ENCODE measurements at regions not wholly inside any gene's neighbourhood (a gene's known extent, or its start where the extent isn't known, plus 50 kb on each side); places are given as distances from the start of the nearest gene placed in this dataset.
"Not testable (repeated sequence)": the region's sequence is repeated elsewhere in the genome, so short reads cannot be mapped to it uniquely, and the experiment has no call there.

DNA sequence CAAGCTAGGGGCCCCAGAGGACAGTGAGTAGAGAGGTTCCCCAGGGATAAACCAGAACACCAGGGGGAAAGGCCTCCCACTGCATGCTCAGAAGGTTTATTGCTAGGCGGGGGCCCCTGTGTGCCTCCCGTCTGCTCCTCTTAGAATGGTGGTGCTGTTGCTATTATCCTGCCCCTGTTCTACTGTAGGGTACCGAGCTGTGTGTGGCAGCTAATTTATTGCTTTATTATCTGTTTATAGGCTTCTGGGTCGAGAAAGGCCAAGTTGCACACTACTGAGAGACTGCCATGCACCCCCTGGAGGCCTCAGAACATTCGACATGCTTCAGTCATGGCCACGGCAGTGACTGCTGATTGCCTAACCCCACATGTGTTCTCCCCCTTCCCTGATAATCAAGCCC is 373.6 kb downstream of the ANAPC1 start:
- H3K4me3 Mint-ChIP-seq; H3K9me3 Mint-ChIP-seq; POLR2A ChIA-PET; H3K27me3 Mint-ChIP-seq; intact Hi-C loops (cut with micrococcal nuclease); H3K4me1 Mint-ChIP-seq; DNase-seq; H3K36me3 Mint-ChIP-seq (ENCODE audit: low read depth); H3K27ac Mint-ChIP-seq; CTCF ChIA-PET; ATAC-seq (ENCODE audit: low read depth): not testable (repeated sequence)

DNA sequence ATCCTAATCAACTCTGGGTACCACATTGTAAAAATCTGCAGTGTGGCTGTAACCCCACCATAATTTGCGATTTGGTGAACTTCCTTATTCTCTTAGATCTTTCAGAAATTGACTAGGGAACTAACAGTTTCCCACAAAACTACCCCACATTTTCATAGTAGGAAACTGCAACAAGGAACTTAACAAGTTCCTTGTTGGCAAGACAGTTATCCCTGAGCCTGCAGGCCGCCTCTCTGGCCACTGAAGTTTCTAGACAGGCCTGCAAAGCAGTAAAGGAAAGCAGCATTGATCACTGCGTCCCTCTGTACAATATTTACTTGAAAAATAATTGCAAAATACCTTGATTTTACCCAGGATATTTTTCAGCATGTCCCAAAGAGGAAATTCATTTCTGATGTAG is 372.9 kb downstream of the ANAPC1 start:
- ATAC-seq (ENCODE audit: low read depth); H3K4me1 Mint-ChIP-seq; H3K4me3 Mint-ChIP-seq; H3K36me3 Mint-ChIP-seq (ENCODE audit: low read depth); intact Hi-C loops (cut with micrococcal nuclease); H3K27ac Mint-ChIP-seq; H3K9me3 Mint-ChIP-seq; H3K27me3 Mint-ChIP-seq; POLR2A ChIA-PET; DNase-seq; CTCF ChIA-PET: not testable (repeated sequence)

DNA sequence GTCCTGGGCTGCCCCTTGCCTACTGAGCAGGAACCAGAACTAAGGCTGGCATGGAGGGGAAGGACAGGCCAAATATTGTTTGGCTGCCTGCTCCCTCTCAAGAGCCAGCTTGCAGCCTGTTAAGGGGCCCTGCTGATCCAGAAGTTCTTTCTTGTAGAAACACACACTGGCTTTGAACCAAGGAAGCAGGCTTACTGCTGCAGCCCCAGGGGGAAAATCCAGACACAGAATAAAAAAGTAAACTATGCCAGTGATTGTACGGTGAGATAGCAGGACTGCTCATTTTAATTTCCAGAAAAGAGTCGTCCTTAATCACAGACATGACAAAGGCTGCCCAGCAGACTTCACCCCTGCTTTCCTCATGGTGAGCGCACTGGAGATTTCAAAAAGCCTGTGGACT is 371.6 kb downstream of the ANAPC1 start:
- H3K36me3 Mint-ChIP-seq (ENCODE audit: low read depth); intact Hi-C loops (cut with micrococcal nuclease); H3K27ac Mint-ChIP-seq; DNase-seq; POLR2A ChIA-PET; ATAC-seq (ENCODE audit: low read depth); CTCF ChIA-PET; H3K9me3 Mint-ChIP-seq; H3K4me3 Mint-ChIP-seq; H3K4me1 Mint-ChIP-seq; H3K27me3 Mint-ChIP-seq: not testable (repeated sequence)

DNA sequence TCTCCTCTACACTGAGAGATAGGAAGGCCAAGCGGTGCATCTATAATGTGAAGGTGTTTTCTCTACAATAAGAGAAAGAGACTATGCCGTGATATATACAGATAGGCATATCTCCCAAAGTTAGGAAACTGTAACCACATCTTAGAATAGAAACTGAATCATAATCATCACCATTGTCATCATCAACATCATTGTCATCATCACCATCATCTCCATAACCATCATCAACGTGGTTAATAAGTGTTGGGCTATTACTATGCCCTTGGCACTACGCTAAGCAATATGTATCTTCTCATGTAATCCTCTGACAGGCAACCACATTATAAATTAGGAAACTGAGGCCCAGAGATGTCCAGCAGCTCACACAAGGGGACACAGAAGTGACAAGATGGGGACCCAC is 369.9 kb downstream of the ANAPC1 start:
- CTCF ChIA-PET; H3K36me3 Mint-ChIP-seq (ENCODE audit: low read depth); intact Hi-C loops (cut with micrococcal nuclease); H3K27ac Mint-ChIP-seq; H3K4me3 Mint-ChIP-seq; H3K27me3 Mint-ChIP-seq; H3K4me1 Mint-ChIP-seq; ATAC-seq (ENCODE audit: low read depth); H3K9me3 Mint-ChIP-seq; POLR2A ChIA-PET; DNase-seq: not testable (repeated sequence)

DNA sequence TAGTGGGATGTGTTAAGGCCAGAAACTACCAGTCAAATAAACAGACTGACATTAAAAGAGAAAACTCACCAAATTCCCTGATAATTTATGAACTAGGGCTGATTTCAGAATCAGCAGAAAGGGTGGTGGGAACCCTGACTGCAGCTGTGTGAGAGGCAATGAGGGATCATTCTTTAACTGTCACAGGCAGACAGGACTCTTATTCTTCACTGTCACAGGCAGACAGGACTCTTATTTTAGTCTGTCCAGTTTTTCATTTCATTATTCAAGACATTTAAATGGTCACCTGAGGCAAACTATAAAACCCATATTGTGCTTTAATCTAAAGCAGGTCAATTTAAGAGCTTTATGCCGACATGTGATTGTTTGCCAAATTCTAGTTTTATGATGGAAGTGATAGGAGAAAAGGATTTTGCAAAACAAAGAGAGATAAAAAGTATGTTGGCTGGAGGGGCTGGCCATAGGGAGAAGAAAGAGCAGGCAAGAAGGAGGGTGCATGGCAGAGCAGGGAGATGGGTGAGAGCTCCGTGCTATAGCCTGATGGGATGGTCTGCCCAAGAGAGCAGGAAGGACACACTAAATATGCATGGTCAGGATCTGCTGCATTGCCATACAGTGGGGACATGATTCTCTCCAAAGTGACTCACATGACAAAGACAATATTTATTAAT is 366.8 kb downstream of the ANAPC1 start:
- H3K4me1 Mint-ChIP-seq; H3K27ac Mint-ChIP-seq; intact Hi-C loops (cut with micrococcal nuclease); DNase-seq; ATAC-seq (ENCODE audit: low read depth); H3K27me3 Mint-ChIP-seq; H3K36me3 Mint-ChIP-seq (ENCODE audit: low read depth); H3K9me3 Mint-ChIP-seq; H3K4me3 Mint-ChIP-seq; CTCF ChIA-PET; POLR2A ChIA-PET: not testable (repeated sequence)

DNA sequence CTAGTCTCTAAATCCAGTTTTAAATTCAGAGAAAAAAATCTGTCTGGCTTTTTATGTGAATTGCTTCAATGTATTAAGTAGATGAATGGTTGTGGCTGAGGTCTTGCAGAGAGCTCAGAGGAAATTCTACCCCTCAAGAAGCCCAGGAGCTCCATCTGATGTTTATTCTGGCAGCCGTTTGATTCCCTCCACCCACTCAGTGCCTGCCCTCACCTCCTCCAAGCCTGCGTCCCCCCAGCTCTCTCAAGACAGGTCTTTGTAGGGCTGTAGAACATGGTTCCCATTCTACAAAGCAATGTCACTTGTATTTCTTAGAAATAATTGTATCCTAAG is 366.3 kb downstream of the ANAPC1 start:
- DNase-seq, CTCF ChIA-PET: not testable (repeated sequence)

DNA sequence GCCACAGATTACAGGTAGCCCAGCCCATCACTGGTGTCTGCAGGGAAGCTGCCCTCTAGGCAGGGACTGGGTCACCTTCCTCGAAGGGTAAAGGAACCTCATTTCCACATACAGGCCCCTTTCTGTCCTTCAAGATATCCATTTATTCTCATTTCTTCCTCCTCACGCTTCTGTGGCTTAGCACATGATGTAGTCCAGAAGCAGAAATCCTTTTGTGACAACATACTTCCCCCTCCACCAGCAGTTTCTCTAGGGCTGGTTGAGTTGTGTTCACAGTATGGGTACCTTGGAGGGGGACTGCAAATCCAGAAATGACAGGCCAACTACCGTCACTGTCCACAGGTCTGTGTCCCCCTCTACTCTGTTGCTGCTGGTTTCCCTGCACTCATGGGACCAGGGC is 364.9 kb downstream of the ANAPC1 start:
- Mint-ChIP-seq H3K36me3 (ENCODE audit: low read depth) (no peaks in the 10 kb centered on the region), H3K27ac (no peak overlapping the region), H3K9me3 (no peaks in the 10 kb centered on the region), H3K27me3 (no peaks in the 10 kb centered on the region), H3K4me3 (no peak overlapping the region), H3K4me1 (no peaks in the 10 kb centered on the region)
- TF ChIP-seq, protein P1, sequence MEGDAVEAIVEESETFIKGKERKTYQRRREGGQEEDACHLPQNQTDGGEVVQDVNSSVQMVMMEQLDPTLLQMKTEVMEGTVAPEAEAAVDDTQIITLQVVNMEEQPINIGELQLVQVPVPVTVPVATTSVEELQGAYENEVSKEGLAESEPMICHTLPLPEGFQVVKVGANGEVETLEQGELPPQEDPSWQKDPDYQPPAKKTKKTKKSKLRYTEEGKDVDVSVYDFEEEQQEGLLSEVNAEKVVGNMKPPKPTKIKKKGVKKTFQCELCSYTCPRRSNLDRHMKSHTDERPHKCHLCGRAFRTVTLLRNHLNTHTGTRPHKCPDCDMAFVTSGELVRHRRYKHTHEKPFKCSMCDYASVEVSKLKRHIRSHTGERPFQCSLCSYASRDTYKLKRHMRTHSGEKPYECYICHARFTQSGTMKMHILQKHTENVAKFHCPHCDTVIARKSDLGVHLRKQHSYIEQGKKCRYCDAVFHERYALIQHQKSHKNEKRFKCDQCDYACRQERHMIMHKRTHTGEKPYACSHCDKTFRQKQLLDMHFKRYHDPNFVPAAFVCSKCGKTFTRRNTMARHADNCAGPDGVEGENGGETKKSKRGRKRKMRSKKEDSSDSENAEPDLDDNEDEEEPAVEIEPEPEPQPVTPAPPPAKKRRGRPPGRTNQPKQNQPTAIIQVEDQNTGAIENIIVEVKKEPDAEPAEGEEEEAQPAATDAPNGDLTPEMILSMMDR (IDR thresholded peaks at IDR 0.05): no peak
- intact Hi-C loops (cut with micrococcal nuclease): no loop called here
- ATAC-seq (ENCODE audit: low read depth): no peak
- no peak for DNase-seq
- ChIA-PET POLR2A (no interaction called here), CTCF (no interaction called here)

More for the DNA sequence above, 366.3 kb downstream of the ANAPC1 start:
- H3K9me3 Mint-ChIP-seq; H3K36me3 Mint-ChIP-seq (ENCODE audit: low read depth); H3K4me1 Mint-ChIP-seq; H3K27me3 Mint-ChIP-seq; intact Hi-C loops (cut with micrococcal nuclease); ATAC-seq (ENCODE audit: low read depth); POLR2A ChIA-PET; H3K4me3 Mint-ChIP-seq; H3K27ac Mint-ChIP-seq: not testable (repeated sequence)

DNA sequence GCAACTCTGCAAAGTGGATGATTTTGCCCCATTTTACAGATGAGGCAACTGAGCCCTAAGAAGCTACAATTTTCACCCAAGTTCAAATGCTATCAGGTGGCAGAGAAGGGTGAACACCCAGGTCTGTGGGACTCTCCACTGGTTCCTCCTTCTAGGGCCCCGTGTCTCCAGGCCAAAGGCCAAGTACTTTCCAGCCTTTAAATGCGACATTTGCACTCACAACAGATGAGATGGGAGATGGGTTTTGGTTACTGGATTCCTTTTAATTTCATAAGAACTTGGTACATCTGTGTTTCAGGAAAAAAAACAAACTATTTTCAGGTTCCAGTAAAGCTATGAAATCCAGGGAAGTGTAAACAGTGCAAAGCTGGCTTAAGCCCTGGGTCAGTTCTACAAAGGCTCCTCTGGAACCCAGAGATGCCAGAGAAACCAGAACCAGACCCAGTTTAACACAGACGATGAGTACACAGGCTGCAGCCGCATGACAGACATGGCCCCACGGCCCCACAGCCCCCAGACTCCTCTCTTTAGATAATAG is 361.7 kb downstream of the ANAPC1 start:
- ChIA-PET CTCF (no interaction called here), POLR2A (interaction anchor here (0.5 kb wide), 1 partner anchor 133 kb away, joined by 12 read pairs; no protein-coding TSS in a partner anchor)
- Mint-ChIP-seq H3K9me3 (no peaks in the 10 kb centered on the region), H3K36me3 (ENCODE audit: low read depth) (no peaks in the 10 kb centered on the region), H3K4me1 (no peaks in the 10 kb centered on the region), H3K27ac (no peak overlapping the region), H3K4me3 (no peak overlapping the region), H3K27me3 (no peaks in the 10 kb centered on the region)
- ATAC-seq (ENCODE audit: low read depth): no peak
- intact Hi-C loops (cut with micrococcal nuclease): no loop called here
- TF ChIP-seq, protein P1 (IDR thresholded peaks at IDR 0.05): no peak
- DNase-seq: no peak

All from activated B cell treated with CpG ODN at 0.5 μM for 24 hours (primary cell).